Right lobe of liver (tissue), 6 donors: ENCODE measurements at regions not wholly inside any gene's neighbourhood (a gene's known extent, or its start where the extent isn't known, plus 50 kb on each side); places are given as distances from the start of the nearest gene placed in this dataset.

Experiments used
- ATAC-seq, 4 donors: fragments of 200-7000 bp; cut with Tn5 transposase; one replicate each; pipeline ENCODE4 v1.9.1; 2020; ENCODE audit warnings: mild to moderate bottlenecking in 4 of 4, moderate library complexity in 4 of 4
- DNase-seq, 3 donors: peaks; one replicate each; pipeline ENCODE4 v3.0.0-alpha.2; 2020
- H3K27ac ChIP-seq, 3 donors: fragments of 200-600 bp; one replicate each; pipeline ENCODE4 v1.8.0; 2022
- H3K27me3 ChIP-seq, 2 donors: fragments of 200-600 bp; one replicate each; pipeline ENCODE4 v1.8.0; 2022
- H3K36me3 ChIP-seq, 4 donors: fragments of 200-600 bp; sonication (generic) in 1 of 4; one replicate each; pipeline versions ENCODE4 v1.5.1 to v1.8.0; 2017 to 2022; ENCODE audit warnings: control low read depth in 1 of 4
- H3K4me1 ChIP-seq, 4 donors: fragments of 200-600 bp; sonication (generic) in 1 of 4; one replicate each; pipeline versions ENCODE4 v1.5.1 to v1.8.0; 2017 to 2022; ENCODE audit warnings: control low read depth in 1 of 4
- H3K4me3 ChIP-seq, 3 donors: fragments of 200-600 bp; one replicate each; pipeline ENCODE4 v1.8.0; 2022
- H3K9me3 ChIP-seq, 4 donors: fragments of 200-600 bp; sonication (generic) in 1 of 4; one replicate each; pipeline versions ENCODE4 v1.5.1 to v1.8.0; 2017 to 2022; ENCODE audit warnings: control low read depth in 1 of 4
- CTCF ChIP-seq, 4 donors: fragments of 200-600 bp in 3 of 4; fragments of 450-650 bp in 1 of 4; IDR thresholded peaks; one replicate each; pipeline versions ENCODE4 v1.5.1 to v1.8.0; 2016 to 2022; ENCODE audit warnings: antibody characterized with exemption in 4 of 4, mild to moderate bottlenecking in 2 of 4
- POLR2A ChIP-seq: fragments of 450-650 bp; IDR thresholded peaks from one replicate; pipeline ENCODE4 v1.6.1; 2017; ENCODE audit warnings: antibody characterized with exemption, mild to moderate bottlenecking
- WGBS: methylation state at CpG from one replicate; pipeline ENCODE4 v1.1.6; 2018; ENCODE audit warnings: low coverage, low lambda C conversion rate; ENCODE audit not compliant: insufficient coverage; ENCODE audit errors: missing lambda C conversion rate; 5-methylcytosine and 5-hydroxymethylcytosine counted together
- intact Hi-C, 2 donors: fragments of 100-400 bp; cut with DNase I; formaldehyde crosslinking; loops; one replicate each; pipeline versions ENCODE4 v1.11.2 to v1.14.1; 2022
- donor health status: DM: no; HTN: yes; CAD: no.
- donor health status: DM: no; HTN: no; CAD: no.
- donor health status: DM: no; HTN: no; CAD: no.
- donor health status: DM: no; HTN: yes; CAD: no.
- donor health status: DM: no; HTN: yes; CAD: no.

GRCh38 chr12:77549383-77550128, 281.1 kb upstream of the NAV3 start:
- Histone ChIP-seq H3K9me3 (no peaks in the 10 kb centered on the region), H3K36me3 (no peaks in the 10 kb centered on the region), H3K4me3 (no peak overlapping the region), H3K27me3 (no peaks in the 10 kb centered on the region), H3K27ac (no peak overlapping the region), H3K4me1 (no peaks in the 10 kb centered on the region)
- no peak for DNase-seq
- ATAC-seq, result no peak
- WGBS, result 40% methylated on average over 3 of the region's 3 CpGs
- intact Hi-C loops, result no loop called here
- TF ChIP-seq POLR2A (no peak), CTCF (IDR thresholded peaks at IDR 0.05) (no peak)

- ATAC-seq (no peak), DNase-seq (no peak)
- intact Hi-C loops, result no loop called here
- Histone ChIP-seq H3K27ac (no peak overlapping the region), H3K4me1 (no peaks in the 10 kb centered on the region), H3K9me3 (no peaks in the 10 kb centered on the region), H3K36me3 (no peaks in the 10 kb centered on the region), H3K4me3 (no peak overlapping the region), H3K27me3 (no peaks in the 10 kb centered on the region)
- 36% methylated on average over 1 of the region's 1 CpG for WGBS
- TF ChIP-seq CTCF (IDR thresholded peaks at IDR 0.05) (no peak), POLR2A (no peak)
These were observed 281.9 kb upstream of the NAV3 start for GRCh38 chr12:77548797-77549196.

DNA sequence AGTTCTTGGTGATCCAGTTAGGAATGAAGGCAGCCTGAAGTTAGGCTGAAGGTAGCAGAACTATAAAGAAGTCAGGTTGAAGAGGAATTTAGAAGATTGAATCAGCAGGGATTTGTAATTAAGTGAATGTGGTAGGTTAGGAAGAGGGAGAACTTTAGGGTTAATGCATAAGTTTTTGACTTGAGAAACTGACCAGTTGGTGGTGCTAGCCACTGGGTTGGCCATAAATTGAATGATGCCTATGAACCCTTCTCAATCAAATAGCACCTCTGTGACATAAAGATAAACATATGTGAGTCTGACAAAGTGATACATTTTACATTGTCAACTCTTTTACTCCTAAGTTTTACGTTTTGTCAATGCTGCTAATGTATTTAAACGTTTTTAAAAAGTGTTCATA, 290.6 kb upstream of the NAV3 start:
- DNase-seq (no peak), ATAC-seq (no peak)
- 32% methylated on average over 2 of the region's 2 CpGs for WGBS
- Histone ChIP-seq H3K9me3 (no peaks in the 10 kb centered on the region), H3K36me3 (no peaks in the 10 kb centered on the region), H3K4me3 (no peak overlapping the region), H3K27me3 (no peaks in the 10 kb centered on the region), H3K4me1 (no peaks in the 10 kb centered on the region), H3K27ac (no peak overlapping the region)
- intact Hi-C loops, result no loop called here
- TF ChIP-seq CTCF (IDR thresholded peaks at IDR 0.05) (no peak), POLR2A (no peak)

DNA sequence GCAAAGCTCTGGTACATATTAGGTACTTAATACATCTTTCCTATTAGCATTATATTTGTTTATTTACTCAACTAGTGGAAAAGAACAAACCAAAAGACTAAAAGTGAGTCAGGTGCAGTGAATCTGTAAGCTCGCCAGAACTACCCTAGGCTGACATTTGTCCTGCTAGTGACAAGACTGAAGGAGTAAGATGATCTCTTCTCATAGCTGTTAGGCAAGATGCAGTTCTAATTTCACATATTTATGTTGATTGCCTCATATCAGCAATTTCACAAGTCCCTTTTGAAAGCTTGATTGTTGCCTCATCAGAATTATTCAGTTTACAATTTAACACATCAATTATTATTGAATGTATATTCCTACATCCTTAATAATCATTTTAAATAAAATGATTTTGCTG, 293.0 kb upstream of the NAV3 start:
- no peak for DNase-seq
- Histone ChIP-seq H3K4me1 (no peaks in the 10 kb centered on the region), H3K27ac (no peak overlapping the region), H3K27me3 (no peaks in the 10 kb centered on the region), H3K4me3 (no peak overlapping the region), H3K9me3 (no peaks in the 10 kb centered on the region), H3K36me3 (no peaks in the 10 kb centered on the region)
- TF ChIP-seq POLR2A (no peak), CTCF (IDR thresholded peaks at IDR 0.05) (no peak)
- intact Hi-C loops, result no loop called here
- ATAC-seq, result no peak
- 37% methylated on average over 1 of the region's 1 CpG for WGBS
